Progenitor cell of endocrine pancreas (in vitro differentiated cells): ENCODE measurements at regions not wholly inside any gene's neighbourhood (a gene's known extent, or its start where the extent isn't known, plus 50 kb on each side); places are given as distances from the start of the nearest gene placed in this dataset.
"Not testable (repeated sequence)": the region's sequence is repeated elsewhere in the genome, so short reads cannot be mapped to it uniquely, and the experiment has no call there.

Experiments used
- DNase-seq: peaks from one replicate; pipeline ENCODE4 v3.0.0; 2021; ENCODE audit warnings: low spot score; ENCODE audit not compliant: unreplicated experiment
- H3K27ac Mint-ChIP-seq: 2 replicates; pipeline ENCODE4 v1.8.0; 2021; ENCODE audit warnings: mild to moderate bottlenecking, moderate library complexity, mixed read lengths
- H3K27me3 Mint-ChIP-seq: 2 replicates; pipeline ENCODE4 v1.8.0; 2021; ENCODE audit warnings: mixed read lengths
- H3K36me3 Mint-ChIP-seq: 2 replicates; pipeline ENCODE4 v1.8.0; 2022; ENCODE audit warnings: mixed read lengths; ENCODE audit not compliant: insufficient read depth
- H3K4me1 Mint-ChIP-seq: 2 replicates; pipeline ENCODE4 v1.8.0; 2021; ENCODE audit warnings: low read depth, mixed read lengths
- H3K4me3 Mint-ChIP-seq: 2 replicates; pipeline ENCODE4 v1.8.0; 2021; ENCODE audit warnings: low read depth, mild to moderate bottlenecking, moderate library complexity, mixed read lengths
- H3K9me3 Mint-ChIP-seq: 2 replicates; pipeline ENCODE4 v1.8.0; 2021; ENCODE audit warnings: low read depth, mixed read lengths
- CTCF ChIP-seq: fragments of 200-600 bp; sonication (generic); IDR thresholded peaks from one replicate; pipeline ENCODE4 v1.5.0; 2021; ENCODE audit warnings: antibody characterized with exemption, mild to moderate bottlenecking; ENCODE audit not compliant: unreplicated experiment

GRCh38 chr16:64278196-64278595, 843.7 kb downstream of the CDH11 start:
- Mint-ChIP-seq H3K27me3 (no peaks in the 10 kb centered on the region), H3K4me3 (no peak overlapping the region), H3K27ac (no peak overlapping the region), H3K36me3 (no peaks in the 10 kb centered on the region), H3K9me3 (no peaks in the 10 kb centered on the region), H3K4me1 (peaks cover 9% of the 10 kb centered on the region)
- DNase-seq: no peak
- TF ChIP-seq CTCF: no peak

DNA sequence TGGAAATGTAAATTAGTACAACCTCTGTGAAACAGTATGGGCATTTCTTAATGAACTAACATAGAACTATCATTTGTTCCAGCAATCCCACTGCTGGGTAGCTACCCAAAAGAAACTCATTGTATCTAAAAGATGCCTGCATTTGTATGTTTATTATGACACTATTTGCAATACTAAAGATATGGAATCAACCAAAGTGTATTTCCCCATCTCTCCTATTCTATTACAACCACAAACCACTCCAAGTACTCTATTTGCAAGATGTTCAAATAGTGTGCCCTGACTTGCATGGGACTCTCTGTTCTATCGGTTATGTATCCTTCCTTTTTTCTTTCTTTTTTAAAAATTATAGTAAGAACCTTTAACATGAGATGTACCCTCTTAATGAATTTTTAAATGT, 845.2 kb downstream of the CDH11 start:
- Mint-ChIP-seq H3K27ac (no peak overlapping the region), H3K4me1 (peaks cover 2% of the 10 kb centered on the region), H3K9me3 (no peaks in the 10 kb centered on the region), H3K4me3 (no peak overlapping the region), H3K36me3 (no peaks in the 10 kb centered on the region), H3K27me3 (no peaks in the 10 kb centered on the region)
- TF ChIP-seq CTCF: no peak
- no peak for DNase-seq

GRCh38 chr16:64272028-64272427, 849.8 kb downstream of the CDH11 start:
- Mint-ChIP-seq H3K4me3 (no peak overlapping the region), H3K27me3 (no peaks in the 10 kb centered on the region), H3K27ac (no peak overlapping the region), H3K4me1 (no peaks in the 10 kb centered on the region), H3K36me3 (no peaks in the 10 kb centered on the region), H3K9me3 (no peaks in the 10 kb centered on the region)
- TF ChIP-seq CTCF: no peak
- no peak for DNase-seq

DNA sequence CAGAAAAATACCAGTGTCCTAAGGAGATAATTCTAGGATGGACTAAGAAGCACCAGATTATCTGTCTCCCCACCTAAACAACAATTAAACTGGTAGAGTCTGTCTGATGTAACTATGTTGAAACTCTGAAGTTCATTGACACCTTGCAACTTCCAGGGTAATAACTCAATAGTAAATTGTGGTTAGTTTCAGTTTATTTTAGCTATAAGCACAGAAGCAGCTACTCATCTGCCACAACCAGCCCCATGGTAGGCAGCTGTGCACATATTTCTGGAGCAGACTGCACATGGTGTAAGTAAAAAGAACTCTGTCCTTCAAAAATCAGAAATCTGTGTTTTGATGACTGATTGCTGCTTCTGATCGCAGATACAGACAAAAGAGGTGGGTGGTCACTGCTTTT, 852.1 kb downstream of the CDH11 start:
- TF ChIP-seq CTCF: no peak
- Mint-ChIP-seq H3K9me3 (no peaks in the 10 kb centered on the region), H3K27ac (no peak overlapping the region)

GRCh38 chr16:64265756-64266155, 856.1 kb downstream of the CDH11 start:
- Mint-ChIP-seq H3K27me3 (no peaks in the 10 kb centered on the region), H3K27ac (no peak overlapping the region), H3K4me1 (no peaks in the 10 kb centered on the region), H3K9me3 (peaks cover 2% of the 10 kb centered on the region), H3K36me3 (no peaks in the 10 kb centered on the region), H3K4me3 (no peak overlapping the region)
- no peak for TF ChIP-seq CTCF
- DNase-seq: no peak

More for the DNA sequence above, 852.1 kb downstream of the CDH11 start:
- DNase-seq: no peak
- Mint-ChIP-seq H3K36me3 (no peaks in the 10 kb centered on the region), H3K4me3 (no peak overlapping the region), H3K4me1 (no peaks in the 10 kb centered on the region), H3K27me3 (no peaks in the 10 kb centered on the region)

DNA sequence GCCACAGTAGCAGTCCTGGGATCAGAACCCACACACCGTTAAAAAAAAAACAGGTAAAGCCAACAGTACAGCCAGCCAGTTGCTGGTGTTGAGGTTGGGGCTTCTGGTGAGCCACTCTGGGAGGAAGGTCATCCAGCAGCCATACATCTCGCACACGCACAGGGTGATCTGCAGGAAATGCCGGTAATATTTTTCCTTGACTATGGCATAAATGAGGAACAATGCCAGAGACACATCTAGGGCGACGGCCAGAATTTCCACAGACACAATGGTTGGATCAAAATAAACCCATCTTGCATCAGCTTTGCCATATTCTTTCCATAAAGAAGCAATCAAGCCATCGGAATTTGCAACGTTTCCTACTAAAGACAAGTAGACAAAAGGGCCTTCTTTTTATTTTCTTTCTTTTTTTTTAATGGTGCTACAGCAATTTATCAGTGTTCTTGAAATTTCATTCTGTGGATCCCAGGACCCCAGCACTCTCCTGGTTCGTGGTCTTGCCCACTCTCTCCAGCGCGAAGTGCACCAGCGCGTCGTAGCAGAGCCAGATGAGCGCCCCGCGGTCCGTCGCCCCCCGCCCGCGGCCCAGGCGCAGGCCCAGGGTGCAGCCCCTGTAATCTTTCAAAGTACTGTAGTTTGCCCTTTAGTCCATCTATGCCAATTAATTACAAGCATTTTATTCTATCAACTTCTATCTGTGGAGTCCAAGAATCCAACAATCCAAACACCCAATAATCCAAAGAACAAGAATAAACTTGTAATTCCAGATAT, 861.0 kb downstream of the CDH11 start:
- not testable (repeated sequence) for H3K9me3 Mint-ChIP-seq, H3K4me3 Mint-ChIP-seq, DNase-seq, H3K4me1 Mint-ChIP-seq, H3K36me3 Mint-ChIP-seq, H3K27ac Mint-ChIP-seq, H3K27me3 Mint-ChIP-seq
